HFFc6 (cell line): ENCODE measurements at regions not wholly inside any gene's neighbourhood (a gene's known extent, or its start where the extent isn't known, plus 50 kb on each side); places are given as distances from the start of the nearest gene placed in this dataset.

Experiments
- DNase-seq: peaks from one replicate; pipeline ENCODE4 v3.0.0-alpha.2; 2018
- H3K27ac Mint-ChIP-seq: 2 replicates; pipeline ENCODE4 v1.8.0; 2020; ENCODE audit warnings: mild to moderate bottlenecking, mixed read lengths
- H3K27me3 Mint-ChIP-seq: 2 replicates; pipeline ENCODE4 v1.8.0; 2021; ENCODE audit warnings: mild to moderate bottlenecking, moderate library complexity, mixed read lengths; ENCODE audit not compliant: insufficient read depth
- H3K36me3 Mint-ChIP-seq: 2 replicates; pipeline ENCODE4 v1.8.0; 2021; ENCODE audit warnings: low read depth, mixed read lengths
- H3K4me1 Mint-ChIP-seq: 2 replicates; pipeline ENCODE4 v1.8.0; 2020; ENCODE audit warnings: low read depth, mixed read lengths
- H3K4me3 Mint-ChIP-seq: 2 replicates; pipeline ENCODE4 v1.8.0; 2020; ENCODE audit warnings: mild to moderate bottlenecking, moderate library complexity, mixed read lengths
- H3K9me3 Mint-ChIP-seq: 2 replicates; pipeline ENCODE4 v1.8.0; 2020; ENCODE audit warnings: mild to moderate bottlenecking, mixed read lengths
- CTCF ChIP-seq: fragments of 200-600 bp; sonication (generic); IDR thresholded peaks from 2 replicates; pipeline ENCODE4 v1.5.0; 2021; ENCODE audit warnings: antibody characterized with exemption, mild to moderate bottlenecking

- DNase-seq = no peak
- TF ChIP-seq CTCF = no peak
- Mint-ChIP-seq H3K36me3 (no peaks in the 10 kb centered on the region), H3K27ac (no peak overlapping the region), H3K9me3 (no peaks in the 10 kb centered on the region; the same call in 1 of the 2 replicates), H3K27me3 (peaks cover 3% of the 10 kb centered on the region; the same call in 1 of the 2 replicates), H3K4me1 (peaks cover 38% of the 10 kb centered on the region), H3K4me3 (no peak overlapping the region)
Observed at GRCh38 chr11:109302591-109303334, 119.2 kb upstream of the C11orf87 start.

DNA sequence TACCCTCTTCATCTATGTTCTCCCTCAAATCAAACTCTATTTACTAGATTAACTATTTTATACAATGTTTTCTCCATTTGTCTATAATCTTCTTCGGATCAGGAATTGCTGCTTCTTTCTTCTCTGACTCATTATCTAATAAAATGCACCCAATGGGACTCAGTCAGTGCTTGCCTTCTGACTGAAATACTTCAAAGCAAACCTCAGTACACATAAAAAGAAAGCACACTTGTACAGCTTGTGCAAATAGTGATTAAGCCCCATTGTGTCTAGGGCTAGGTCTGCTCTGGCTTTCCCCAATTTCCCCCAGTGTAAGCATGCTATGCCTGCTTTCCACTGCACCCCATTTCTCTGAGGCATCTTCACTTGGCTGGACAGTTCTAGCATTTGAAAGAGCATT, 118.6 kb upstream of the C11orf87 start:
- H3K4me1 Mint-ChIP-seq = peaks cover 38% of the 10 kb centered on the region
- H3K27ac Mint-ChIP-seq = no peak overlapping the region
- no peak overlapping the region for H3K4me3 Mint-ChIP-seq
- no peaks in the 10 kb centered on the region; the same call in 1 of the 2 replicates for H3K9me3 Mint-ChIP-seq
- TF ChIP-seq CTCF = no peak
- peaks cover 3% of the 10 kb centered on the region; the same call in 1 of the 2 replicates for H3K27me3 Mint-ChIP-seq
- no peak for DNase-seq
- H3K36me3 Mint-ChIP-seq = no peaks in the 10 kb centered on the region

- Mint-ChIP-seq H3K27ac (no peak overlapping the region), H3K4me3 (no peak overlapping the region), H3K9me3 (no peaks in the 10 kb centered on the region; the same call in 1 of the 2 replicates), H3K27me3 (peaks cover 3% of the 10 kb centered on the region; the same call in 1 of the 2 replicates), H3K36me3 (no peaks in the 10 kb centered on the region), H3K4me1 (peaks cover 31% of the 10 kb centered on the region)
- TF ChIP-seq CTCF = no peak
- no peak for DNase-seq
Observed at GRCh38 chr11:109304159-109304558, 117.8 kb upstream of the C11orf87 start.

DNA sequence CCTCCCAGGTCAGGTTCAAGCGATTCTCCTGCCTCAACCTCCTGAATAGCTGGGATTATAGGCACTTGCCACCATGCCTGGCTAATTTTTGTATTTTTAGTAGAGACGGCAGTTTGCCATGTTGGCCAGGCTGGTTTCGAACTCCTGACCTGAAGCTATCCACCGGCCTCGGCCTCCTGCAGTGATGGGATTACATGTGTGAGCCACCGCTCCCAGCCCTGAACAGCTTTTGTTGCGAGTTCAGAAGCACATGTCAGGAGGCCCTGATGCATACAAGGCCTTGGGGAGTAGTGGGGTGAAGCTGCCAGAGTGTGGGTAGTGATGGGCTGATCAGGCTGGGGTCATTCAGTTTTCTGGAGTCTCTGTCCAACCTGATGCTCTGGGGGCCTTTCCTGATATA, 117.0 kb upstream of the C11orf87 start:
- no peak for DNase-seq

GRCh38 chr11:109306322-109306721, 115.7 kb upstream of the C11orf87 start:
- no peak overlapping the region; the same call in 1 of the 2 replicates for H3K4me3 Mint-ChIP-seq
- peak; percentile 8 for DNase-seq
- no peak for TF ChIP-seq CTCF
- H3K9me3 Mint-ChIP-seq = no peaks in the 10 kb centered on the region; the same call in 1 of the 2 replicates
- no peaks in the 10 kb centered on the region; the same call in 1 of the 2 replicates for H3K27me3 Mint-ChIP-seq
- peaks cover 31% of the 10 kb centered on the region for H3K4me1 Mint-ChIP-seq
- no peaks in the 10 kb centered on the region for H3K36me3 Mint-ChIP-seq
- no peak overlapping the region for H3K27ac Mint-ChIP-seq

More for the DNA sequence above, 117.0 kb upstream of the C11orf87 start:
- Mint-ChIP-seq H3K27me3 (peaks cover 3% of the 10 kb centered on the region; the same call in 1 of the 2 replicates), H3K4me3 (no peak overlapping the region), H3K4me1 (peaks cover 31% of the 10 kb centered on the region), H3K9me3 (no peaks in the 10 kb centered on the region; the same call in 1 of the 2 replicates), H3K36me3 (no peaks in the 10 kb centered on the region), H3K27ac (no peak overlapping the region)
- TF ChIP-seq CTCF = no peak
